AG20443 (cell line): ENCODE measurements at regions not wholly inside any gene's neighbourhood (a gene's known extent, or its start where the extent isn't known, plus 50 kb on each side); places are given as distances from the start of the nearest gene placed in this dataset.

Experiments
- DNase-seq: peaks from one replicate; pipeline ENCODE4 v3.0.0; 2012; ENCODE audit warnings: low spot score, mixed read lengths

- DNase-seq = no peak
These were observed 1331.2 kb upstream of the GBE1 start for GRCh38 chr3:83092521-83093221.

GRCh38 chr3:83076041-83076440, 1314.6 kb upstream of the GBE1 start:
- DNase-seq = no peak

DNA sequence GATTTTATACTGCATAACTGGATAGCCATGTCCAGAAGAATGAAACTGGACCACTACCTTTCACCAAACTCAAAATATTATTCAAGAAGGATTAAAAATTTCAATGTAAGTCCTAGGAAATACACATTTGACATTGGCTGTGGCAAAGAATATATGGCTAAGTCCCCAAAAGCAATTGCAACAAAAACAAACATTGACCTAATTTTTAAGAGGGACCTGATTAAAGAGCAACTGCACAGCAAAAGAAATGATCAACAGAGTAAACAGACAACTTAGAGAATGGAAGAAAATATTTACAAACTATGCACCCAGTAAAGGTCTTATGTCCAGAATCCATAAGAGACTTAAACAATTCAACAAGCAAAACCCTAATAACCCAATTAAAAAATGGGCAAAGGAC, 1313.0 kb upstream of the GBE1 start:
- DNase-seq = no peak

DNA sequence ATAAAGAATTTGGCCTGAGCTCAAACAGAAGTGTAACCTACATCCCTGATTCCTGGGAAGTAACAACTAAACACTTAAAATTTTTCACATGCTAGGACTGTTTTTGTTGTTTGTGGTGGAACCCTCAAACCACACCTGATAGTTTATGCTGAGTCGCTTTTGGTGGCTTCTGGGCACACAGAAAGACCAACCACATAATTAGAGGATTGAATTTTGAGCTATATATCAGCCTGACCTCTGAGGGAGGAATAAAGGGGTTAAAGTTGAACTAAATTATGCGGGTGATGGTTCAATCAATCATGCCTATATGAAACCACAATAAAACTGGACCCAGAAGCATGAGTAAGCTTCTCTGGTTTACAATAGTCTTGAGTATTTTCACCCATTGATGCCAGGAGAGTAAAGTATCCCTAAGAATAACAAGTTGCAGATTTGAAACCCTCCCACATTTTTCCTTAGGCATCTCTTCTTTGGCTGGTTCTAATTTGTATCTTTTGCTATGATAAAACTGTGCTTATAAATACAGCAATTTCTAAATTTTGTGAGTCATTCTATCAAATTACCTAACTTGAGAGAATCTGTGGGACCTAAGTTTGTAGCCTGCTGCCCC, 1304.5 kb upstream of the GBE1 start:
- DNase-seq = no peak

DNA sequence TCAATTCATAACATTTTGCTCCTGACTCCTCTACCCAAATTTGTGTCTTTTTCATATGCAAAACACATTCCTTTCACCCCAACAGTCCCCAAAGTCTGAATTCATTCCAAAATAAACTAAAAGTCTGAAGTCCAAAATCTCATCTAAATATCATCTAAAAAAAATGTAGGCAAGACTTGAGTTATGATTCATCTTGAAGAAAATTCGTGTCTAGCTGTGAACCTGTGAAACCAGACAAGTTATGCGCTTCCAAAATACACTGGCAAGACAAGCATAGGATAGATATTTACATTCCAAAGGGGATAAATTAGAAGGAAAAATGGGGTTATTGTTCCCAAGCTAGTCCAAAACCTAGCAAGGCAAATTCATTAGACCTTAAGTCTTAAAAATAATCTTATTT, 1302.0 kb upstream of the GBE1 start:
- no peak for DNase-seq

GRCh38 chr3:83048556-83048955, 1287.1 kb upstream of the GBE1 start:
- no peak for DNase-seq

GRCh38 chr3:83039422-83039821, 1278.0 kb upstream of the GBE1 start:
- DNase-seq = no peak

DNA sequence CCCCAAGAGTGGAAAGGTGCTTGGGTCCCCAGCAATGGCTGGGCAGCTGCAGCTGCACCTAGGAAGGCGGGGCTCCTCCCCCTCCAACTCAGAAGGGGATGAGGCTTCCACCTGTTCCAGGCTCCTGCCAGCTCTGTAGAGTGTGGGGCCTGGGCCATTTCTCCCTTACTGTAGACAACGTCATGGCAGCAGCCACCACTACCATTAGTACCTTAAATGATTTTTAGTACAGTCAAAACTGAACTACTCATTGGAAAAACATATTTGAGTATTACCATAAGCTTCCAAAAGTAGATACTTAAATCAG, 1274.2 kb upstream of the GBE1 start:
- no peak for DNase-seq

- no peak for DNase-seq
These were observed 1273.6 kb upstream of the GBE1 start for GRCh38 chr3:83034806-83035703.

DNA sequence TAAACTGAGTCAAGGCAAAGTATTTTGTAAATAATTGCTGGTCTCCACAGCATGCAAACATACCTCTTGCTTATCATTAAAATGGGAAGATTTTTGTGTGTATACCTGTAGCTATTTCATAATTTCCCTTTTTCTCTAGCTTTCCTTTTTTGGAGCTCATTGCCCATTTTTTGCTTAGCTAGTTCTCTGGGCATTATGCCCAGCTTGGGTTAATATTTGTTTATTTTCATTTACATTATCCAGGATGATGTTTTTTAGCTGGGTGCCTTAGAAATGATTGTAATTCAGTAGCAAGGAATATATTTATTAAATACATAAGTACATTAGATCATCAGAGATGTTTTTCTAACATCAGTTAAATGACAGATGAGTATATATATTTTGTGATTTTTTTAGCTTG, 1271.7 kb upstream of the GBE1 start:
- DNase-seq = no peak

- no peak for DNase-seq
These were observed 1261.6 kb upstream of the GBE1 start for GRCh38 chr3:83023086-83023485.

DNA sequence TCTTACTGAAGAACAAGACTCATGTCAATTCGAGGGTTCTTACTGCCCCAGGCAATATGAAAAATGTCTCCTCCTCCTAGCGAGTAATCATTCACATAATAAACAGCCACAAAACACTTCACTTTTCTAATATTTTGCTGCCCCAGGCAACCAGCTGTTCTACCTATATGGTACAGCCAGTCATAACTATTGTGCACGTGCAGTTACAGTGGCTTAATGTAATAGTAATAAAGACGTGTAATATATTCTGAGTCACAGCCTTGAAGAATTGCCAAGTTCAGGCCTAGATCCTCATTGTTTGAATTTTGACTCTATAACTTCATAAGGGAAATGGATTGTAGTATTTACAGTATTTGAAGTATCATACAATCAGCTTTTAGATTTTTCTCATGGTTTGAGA, 1250.0 kb upstream of the GBE1 start:
- no peak for DNase-seq

DNA sequence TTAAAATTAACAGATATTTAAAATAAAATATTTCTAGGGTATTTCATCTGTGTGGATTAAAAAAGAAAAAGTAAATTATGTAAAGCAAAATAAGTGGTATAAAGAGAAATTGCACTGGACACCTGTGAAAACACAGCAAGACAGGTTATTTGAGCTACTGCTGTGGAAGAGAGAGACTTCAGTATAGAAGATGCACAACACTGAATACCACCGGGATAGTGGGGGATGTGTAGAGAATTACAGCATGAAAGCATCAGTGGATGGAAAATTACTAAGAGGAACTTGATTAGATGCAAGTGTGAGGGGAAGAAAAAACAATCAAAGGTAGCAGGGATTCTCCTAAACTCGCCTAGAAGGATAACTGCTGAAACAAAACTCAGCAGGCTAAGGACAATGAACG, 1242.5 kb upstream of the GBE1 start:
- no peak for DNase-seq

- DNase-seq = no peak
These were observed 1241.5 kb upstream of the GBE1 start for GRCh38 chr3:83002869-83003445.

GRCh38 chr3:82999777-83000176, 1238.3 kb upstream of the GBE1 start:
- no peak for DNase-seq

- DNase-seq = no peak
These were observed 1216.9 kb upstream of the GBE1 start for GRCh38 chr3:82978368-82978767.

GRCh38 chr3:82977871-82978270, 1216.4 kb upstream of the GBE1 start:
- no peak for DNase-seq

- DNase-seq = no peak
These were observed 1212.3 kb upstream of the GBE1 start for GRCh38 chr3:82973791-82974190.

DNA sequence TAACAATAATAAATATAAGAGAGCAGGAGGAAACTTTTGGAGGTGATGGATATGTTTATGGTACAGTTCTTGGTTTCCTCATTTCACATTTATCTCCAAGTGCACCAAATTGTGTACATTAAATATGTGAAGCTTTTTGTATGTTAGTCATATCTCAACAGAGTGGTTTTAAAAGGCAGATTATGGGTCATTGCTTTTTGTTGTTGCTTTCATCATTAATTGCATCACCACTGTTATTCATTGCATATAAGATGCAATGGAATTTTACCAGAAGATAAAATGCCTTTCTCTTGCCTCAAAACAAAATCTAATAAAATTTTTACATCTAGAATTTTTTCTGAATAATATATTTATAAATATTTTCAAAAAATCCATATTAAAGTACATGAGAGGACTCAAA, 1198.9 kb upstream of the GBE1 start:
- DNase-seq = no peak

DNA sequence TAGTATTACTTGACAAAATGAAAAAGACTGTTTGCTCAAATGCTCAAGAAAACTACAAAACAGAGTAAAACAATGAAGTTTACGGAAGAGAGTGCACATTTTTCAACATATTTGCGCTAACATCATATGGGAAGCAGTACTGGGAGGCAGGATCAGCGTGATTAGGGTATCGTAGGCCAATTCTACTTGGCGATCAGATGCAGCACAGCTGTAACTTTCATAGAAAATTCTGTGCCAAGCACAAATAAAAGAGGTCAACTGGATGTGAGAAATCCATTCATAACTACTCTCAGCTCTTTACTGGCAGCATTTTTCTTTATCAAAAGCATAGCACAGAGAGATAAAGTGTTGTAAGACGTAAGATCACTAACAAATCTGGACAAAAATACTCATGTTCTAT, 1196.3 kb upstream of the GBE1 start:
- DNase-seq = no peak

DNA sequence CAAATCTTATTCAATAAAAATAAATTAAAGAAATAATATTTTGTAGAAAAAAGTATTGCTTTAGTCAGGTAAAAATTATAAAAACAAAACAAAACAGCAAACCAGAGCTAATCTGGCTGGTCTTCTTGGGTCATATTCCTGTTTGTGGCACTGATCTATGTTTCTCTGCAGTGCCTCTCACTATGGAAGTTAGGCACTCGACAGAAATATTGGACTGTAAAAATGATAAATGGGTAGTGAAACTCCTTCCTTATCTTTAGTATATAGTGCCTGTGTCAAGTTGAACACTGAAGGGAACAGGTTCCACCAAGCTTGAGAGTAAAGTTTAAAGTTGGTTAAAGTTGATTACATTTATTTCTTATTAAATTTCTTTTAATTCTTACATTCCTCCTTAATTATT, 1195.6 kb upstream of the GBE1 start:
- no peak for DNase-seq

- DNase-seq = no peak
These were observed 1193.0 kb upstream of the GBE1 start for GRCh38 chr3:82954486-82954885.

GRCh38 chr3:82942041-82942440, 1180.6 kb upstream of the GBE1 start:
- DNase-seq = no peak
